Type B pancreatic cell (in vitro differentiated cells): ENCODE measurements at regions not wholly inside any gene's neighbourhood (a gene's known extent, or its start where the extent isn't known, plus 50 kb on each side); places are given as distances from the start of the nearest gene placed in this dataset.

Experiments
- DNase-seq: peaks from one replicate; pipeline ENCODE4 v3.0.0; 2021; ENCODE audit warnings: mixed read lengths; ENCODE audit not compliant: unreplicated experiment; ENCODE audit errors: extremely low spot score
- H3K27ac Mint-ChIP-seq: 2 replicates; pipeline ENCODE4 v1.8.0; 2021; ENCODE audit warnings: mild to moderate bottlenecking, mixed read lengths
- H3K27me3 Mint-ChIP-seq: 2 replicates; pipeline ENCODE4 v1.8.0; 2021; ENCODE audit warnings: mixed read lengths
- H3K36me3 Mint-ChIP-seq: 2 replicates; pipeline ENCODE4 v1.8.0; 2021; ENCODE audit warnings: mixed read lengths
- H3K4me1 Mint-ChIP-seq: one replicate; pipeline ENCODE4 v1.8.0; 2021; ENCODE audit warnings: mixed read lengths; ENCODE audit not compliant: unreplicated experiment
- H3K4me3 Mint-ChIP-seq: 2 replicates; pipeline ENCODE4 v1.8.0; 2021; ENCODE audit warnings: mild to moderate bottlenecking, mixed read lengths
- H3K9me3 Mint-ChIP-seq: 2 replicates; pipeline ENCODE4 v1.8.0; 2021; ENCODE audit warnings: mixed read lengths
- CTCF ChIP-seq: fragments of 200-600 bp; sonication (generic); conservative IDR thresholded peaks from 2 replicates; pipeline ENCODE4 v1.5.0; 2021; ENCODE audit warnings: antibody characterized with exemption, mild to moderate bottlenecking

GRCh38 chr9:82675102-82675501 is 387.8 kb downstream of the RASEF start:
- DNase-seq = no peak
- no peak overlapping the region for H3K27ac Mint-ChIP-seq
- no peak overlapping the region for H3K4me3 Mint-ChIP-seq
- peaks cover 19% of the 10 kb centered on the region for H3K4me1 Mint-ChIP-seq
- peaks cover 20% of the 10 kb centered on the region for H3K27me3 Mint-ChIP-seq
- H3K36me3 Mint-ChIP-seq = no peaks in the 10 kb centered on the region
- H3K9me3 Mint-ChIP-seq = no peaks in the 10 kb centered on the region
- TF ChIP-seq CTCF = no peak

GRCh38 chr9:82675605-82676004 is 387.3 kb downstream of the RASEF start:
- TF ChIP-seq CTCF = no peak
- H3K4me3 Mint-ChIP-seq = no peak overlapping the region
- no peaks in the 10 kb centered on the region for H3K36me3 Mint-ChIP-seq
- H3K4me1 Mint-ChIP-seq = peaks cover 22% of the 10 kb centered on the region
- H3K9me3 Mint-ChIP-seq = no peaks in the 10 kb centered on the region
- no peak for DNase-seq
- peaks cover 24% of the 10 kb centered on the region for H3K27me3 Mint-ChIP-seq
- no peak overlapping the region for H3K27ac Mint-ChIP-seq

GRCh38 chr9:82677086-82677485 is 385.9 kb downstream of the RASEF start:
- no peaks in the 10 kb centered on the region for H3K9me3 Mint-ChIP-seq
- peaks cover 26% of the 10 kb centered on the region for H3K4me1 Mint-ChIP-seq
- H3K4me3 Mint-ChIP-seq = no peak overlapping the region
- no peak overlapping the region for H3K27ac Mint-ChIP-seq
- H3K36me3 Mint-ChIP-seq = no peaks in the 10 kb centered on the region
- H3K27me3 Mint-ChIP-seq = peaks cover 20% of the 10 kb centered on the region
- DNase-seq = no peak
- no peak for TF ChIP-seq CTCF

GRCh38 chr9:82679472-82679871 is 383.5 kb downstream of the RASEF start:
- TF ChIP-seq CTCF = peak; percentile 29

GRCh38 chr9:82680179-82680935 is 382.6 kb downstream of the RASEF start:
- Mint-ChIP-seq H3K4me3 (no peak overlapping the region), H3K27me3 (peaks cover 17% of the 10 kb centered on the region), H3K27ac (no peak overlapping the region), H3K4me1 (peaks cover 26% of the 10 kb centered on the region), H3K9me3 (no peaks in the 10 kb centered on the region), H3K36me3 (no peaks in the 10 kb centered on the region)
- no peak for TF ChIP-seq CTCF
- no peak for DNase-seq

More at GRCh38 chr9:82679472-82679871, 383.5 kb downstream of the RASEF start:
- Mint-ChIP-seq H3K36me3 (no peaks in the 10 kb centered on the region), H3K27ac (no peak overlapping the region), H3K9me3 (no peaks in the 10 kb centered on the region), H3K27me3 (peaks cover 19% of the 10 kb centered on the region), H3K4me3 (no peak overlapping the region), H3K4me1 (peaks cover 26% of the 10 kb centered on the region)
- no peak for DNase-seq
